PFSK-1 (cell line): ENCODE measurements at regions not wholly inside any gene's neighbourhood (a gene's known extent, or its start where the extent isn't known, plus 50 kb on each side); places are given as distances from the start of the nearest gene placed in this dataset.

ENCODE experiments used
- FOXP2 ChIP-seq: optimal IDR thresholded peaks from 2 replicates; pipeline ENCODE3; 2011; ENCODE audit warnings: borderline replicate concordance, control low read depth, inconsistent platforms; ENCODE audit not compliant: insufficient read depth; ENCODE audit errors: extremely low read length, extremely low read depth
- POLR2AphosphoS5 ChIP-seq: IDR thresholded peaks from 2 replicates; pipeline ENCODE4 v1.6.1; 2012; ENCODE audit warnings: low read depth, mild to moderate bottlenecking, control low read depth, low read length, moderate library complexity
- REST ChIP-seq, 2 experiments: IDR thresholded peaks; 2 replicates each; pipeline versions ENCODE4 v1.6.1 to v1.8.0; 2011 to 2012; ENCODE audit warnings: low read depth in 2 of 2, low read length in 2 of 2, control low read depth in 1 of 2, inconsistent platforms in 1 of 2, mild to moderate bottlenecking in 1 of 2, moderate library complexity in 1 of 2; ENCODE audit not compliant: insufficient read depth in 1 of 2
- SIN3A ChIP-seq: IDR thresholded peaks from 2 replicates; pipeline ENCODE4 v1.6.1; 2012; ENCODE audit warnings: mild to moderate bottlenecking, low read length, moderate library complexity, borderline replicate concordance; ENCODE audit not compliant: insufficient read depth
- TAF1 ChIP-seq: IDR thresholded peaks from 2 replicates; pipeline ENCODE4 v1.6.1; 2012; ENCODE audit warnings: low read length, control low read depth, borderline replicate concordance; ENCODE audit not compliant: insufficient read depth

GRCh38 chr20:39227416-39227815, 265.3 kb downstream of the DHX35 start:
- TF ChIP-seq FOXP2 (no peak), POLR2AphosphoS5 (no peak), REST (IDR thresholded peaks at IDR 0.05; ENCODE audit: insufficient read depth in 1 of 2, low read depth in 2 of 2, low read length in 2 of 2) (no peak), SIN3A (no peak), TAF1 (no peak)

- TF ChIP-seq FOXP2, result no peak
- TF ChIP-seq SIN3A, result no peak
- TF ChIP-seq TAF1, result no peak
- TF ChIP-seq REST (IDR thresholded peaks at IDR 0.05; ENCODE audit: insufficient read depth in 1 of 2, low read depth in 2 of 2, low read length in 2 of 2), result no peak
- TF ChIP-seq POLR2AphosphoS5, result no peak
These were observed 263.8 kb downstream of the DHX35 start for GRCh38 chr20:39225978-39226377.

- TF ChIP-seq SIN3A (no peak), TAF1 (no peak), REST (IDR thresholded peaks at IDR 0.05; ENCODE audit: insufficient read depth in 1 of 2, low read depth in 2 of 2, low read length in 2 of 2) (no peak), POLR2AphosphoS5 (no peak), FOXP2 (no peak)
These were observed 263.4 kb downstream of the DHX35 start for GRCh38 chr20:39225536-39225935.

GRCh38 chr20:39222101-39222500, 260.0 kb downstream of the DHX35 start:
- TF ChIP-seq FOXP2 (no peak), TAF1 (no peak), SIN3A (no peak), POLR2AphosphoS5 (no peak)

- no peak for TF ChIP-seq POLR2AphosphoS5
- no peak for TF ChIP-seq SIN3A
- TF ChIP-seq FOXP2, result no peak
- no peak for TF ChIP-seq REST (IDR thresholded peaks at IDR 0.05; ENCODE audit: insufficient read depth in 1 of 2, low read depth in 2 of 2, low read length in 2 of 2)
- no peak for TF ChIP-seq TAF1
These were observed 254.1 kb downstream of the DHX35 start for GRCh38 chr20:39216195-39216594.
